GM12878 (cell line): ENCODE measurements at regions not wholly inside any gene's neighbourhood (a gene's known extent, or its start where the extent isn't known, plus 50 kb on each side); places are given as distances from the start of the nearest gene placed in this dataset.
"Not testable (repeated sequence)": the region's sequence is repeated elsewhere in the genome, so short reads cannot be mapped to it uniquely, and the experiment has no call there.

ENCODE experiments used
- ATAC-seq: fragments of 200-7000 bp; cut with Tn5 transposase; 3 replicates; pipeline ENCODE4 v1.9.1; 2020; ENCODE audit warnings: mild to moderate bottlenecking, moderate library complexity
- BruUV-seq: library from RNA; stranded (reverse); fragments of 400-500 nt; replicated peaks from 2 replicates; lab custom pipeline; 2021; lab: Mats Ljungman, UMichigan
- CTCF ChIA-PET: fragments of 300-600 bp; sonication (Branson Sonifier 250); formaldehyde crosslinking; extraction: SDS; loops from one replicate; lab custom pipeline; 2021; ENCODE audit warnings: inconsistent platforms; lab: Yijun Ruan, JAX
- POLR2A ChIA-PET: fragments of 350-600 bp; formaldehyde crosslinking; extraction: SDS; loops from one replicate; lab custom pipeline; 2021; ENCODE audit warnings: inconsistent platforms; lab: Charles Lee
- RAD21 ChIA-PET: fragments of 300-600 bp; sonication (Branson Sonifier 250); formaldehyde crosslinking; loops from one replicate; lab custom pipeline; 2023; ENCODE audit warnings: antibody characterized with exemption; ENCODE audit not compliant: unreplicated experiment; lab: Charles Lee
- SMC1A ChIA-PET: fragments of 300-600 bp; sonication (Branson Sonifier 250); formaldehyde crosslinking; loops from one replicate; lab custom pipeline; 2023; ENCODE audit not compliant: unreplicated experiment, uncharacterized antibody; lab: Charles Lee
- DNase-seq: peaks from one replicate; pipeline ENCODE4 v3.0.0-alpha.2; 2011; ENCODE audit warnings: low read depth, low spot score
- FAIRE-seq: peaks from 3 replicates; lab custom pipeline; 2011; peaks lifted over from hg19 to GRCh38; lab: Jason Lieb, UNC
- H2AFZ ChIP-seq: 2 replicates; pipeline ENCODE4 v1.6.0; 2011; ENCODE audit warnings: low read depth, low read length, control low read depth; ENCODE audit not compliant: control insufficient read depth
- H3K27ac ChIP-seq: 2 replicates; pipeline ENCODE4 v1.5.1; 2011; ENCODE audit warnings: control low read depth; ENCODE audit not compliant: control insufficient read depth, insufficient read depth
- H3K27me3 ChIP-seq, 2 experiments: replicated peaks in 1 of 2; 2 replicates each; pipeline versions ENCODE4 v1.6.0 to v1.6.1; 2011; ENCODE audit warnings: low read length in 1 of 2; ENCODE audit not compliant: control insufficient read depth in 2 of 2, insufficient read depth in 2 of 2
- H3K36me3 ChIP-seq, 2 experiments: 2 replicates each; pipeline ENCODE4 v1.5.1; 2011; ENCODE audit warnings: low read length in 1 of 2; ENCODE audit not compliant: control insufficient read depth in 2 of 2, insufficient read depth in 2 of 2
- H3K4me1 ChIP-seq: 2 replicates; pipeline ENCODE4 v1.6.1; 2011; ENCODE audit warnings: mild to moderate bottlenecking, low read length, moderate library complexity, mixed read lengths; ENCODE audit not compliant: control insufficient read depth, insufficient read depth
- H3K4me2 ChIP-seq: 2 replicates; pipeline ENCODE4 v1.6.0; 2011; ENCODE audit warnings: control low read depth; ENCODE audit not compliant: control insufficient read depth, insufficient read depth
- H3K4me3 ChIP-seq: fragments of 200-600 bp; sonication (generic); 2 replicates; pipeline ENCODE4 v1.5.1; 2016
- H3K79me2 ChIP-seq: 2 replicates; pipeline ENCODE4 v1.6.0; 2011; ENCODE audit warnings: low read length; ENCODE audit not compliant: control insufficient read depth, insufficient read depth
- H3K9ac ChIP-seq: 2 replicates; pipeline ENCODE4 v1.8.0; 2011; ENCODE audit warnings: low read length, control low read depth, mixed read lengths; ENCODE audit not compliant: control insufficient read depth, insufficient read depth
- H3K9me3 ChIP-seq: replicated peaks from 3 replicates; pipeline ENCODE4 v1.5.1; 2011; ENCODE audit warnings: mild to moderate bottlenecking, low read length; ENCODE audit not compliant: control insufficient read depth, insufficient read depth
- H4K20me1 ChIP-seq: 2 replicates; pipeline ENCODE4 v1.6.0; 2011; ENCODE audit not compliant: control insufficient read depth, insufficient read depth
- BRCA1 ChIP-seq: IDR thresholded peaks from 2 replicates; pipeline ENCODE4 v1.6.1; 2011; ENCODE audit warnings: low read depth, low read length, improper control_type of control experiment
- CHD4 ChIP-seq: fragments of 200-600 bp; sonication (generic); IDR thresholded peaks from 2 replicates; pipeline ENCODE4 v1.6.1; 2016; ENCODE audit warnings: mild to moderate bottlenecking
- EGR1 ChIP-seq, 2 experiments: IDR thresholded peaks; 1 replicate in 1 of 2; 2 replicates in 1 of 2; pipeline ENCODE4 v1.6.1; 2011 to 2012; ENCODE audit warnings: low read depth in 2 of 2, low read length in 2 of 2, borderline replicate concordance in 1 of 2, mild to moderate bottlenecking in 1 of 2, moderate library complexity in 1 of 2
- FOXK2 ChIP-seq: fragments of 450-650 bp; IDR thresholded peaks from 2 replicates; pipeline ENCODE4 v1.6.1; 2017; ENCODE audit warnings: mild to moderate bottlenecking, moderate library complexity
- NBN ChIP-seq: fragments of 450-650 bp; IDR thresholded peaks from 2 replicates; pipeline ENCODE4 v1.6.1; 2016
- TCF3 ChIP-seq: IDR thresholded peaks from 2 replicates; pipeline ENCODE4 v1.6.1; 2012; ENCODE audit warnings: low read depth, mild to moderate bottlenecking, low read length, borderline replicate concordance; ENCODE audit not compliant: insufficient read depth
- ZNF384 ChIP-seq: IDR thresholded peaks from 2 replicates; pipeline ENCODE4 v1.6.1; 2012; ENCODE audit warnings: low read depth, mild to moderate bottlenecking, low read length, improper control_type of control experiment, borderline replicate concordance
- ZSCAN29 ChIP-seq: fragments of 450-650 bp; IDR thresholded peaks from 2 replicates; pipeline ENCODE4 v1.6.1; 2017; ENCODE audit warnings: mild to moderate bottlenecking, moderate library complexity
- WGBS: methylation state at CpG from one replicate; pipeline ENCODE4 v1.1.6; 2016; ENCODE audit warnings: low lambda C conversion rate; ENCODE audit not compliant: insufficient replicate concordance, insufficient coverage; ENCODE audit errors: missing lambda C conversion rate; 5-methylcytosine and 5-hydroxymethylcytosine counted together
- in situ Hi-C: fragments of 300-500 bp; cut with MboI; formaldehyde crosslinking; loops from 9 replicates; pipeline ENCODE4 v1.14.3; 2018; ENCODE audit warnings: mixed read lengths
- intact Hi-C: fragments of 100-400 bp; cut with micrococcal nuclease; formaldehyde crosslinking; loops from one replicate; pipeline ENCODE4 v1.14.2; 2022; ENCODE audit not compliant: unreplicated experiment
- TF ChIP-seq, protein P1 (sequence below), 3 experiments: IDR thresholded peaks in 2 of 3; conservative IDR thresholded peaks in 1 of 3; 2 replicates each; pipeline ENCODE4 v1.5.1; 2011; ENCODE audit warnings: low read depth in 3 of 3, low read length in 3 of 3, mild to moderate bottlenecking in 3 of 3, control low read depth in 2 of 3, moderate library complexity in 2 of 3, inconsistent platforms in 1 of 3, mixed read lengths in 1 of 3; ENCODE audit not compliant: control insufficient read depth in 2 of 3, insufficient read depth in 1 of 3; ENCODE audit errors: extremely low read depth in 1 of 3
- TF ChIP-seq, protein P2 (sequence below): fragments of 450-650 bp; IDR thresholded peaks from 2 replicates; pipeline ENCODE4 v1.6.1; 2017; ENCODE audit warnings: mild to moderate bottlenecking

DNA sequence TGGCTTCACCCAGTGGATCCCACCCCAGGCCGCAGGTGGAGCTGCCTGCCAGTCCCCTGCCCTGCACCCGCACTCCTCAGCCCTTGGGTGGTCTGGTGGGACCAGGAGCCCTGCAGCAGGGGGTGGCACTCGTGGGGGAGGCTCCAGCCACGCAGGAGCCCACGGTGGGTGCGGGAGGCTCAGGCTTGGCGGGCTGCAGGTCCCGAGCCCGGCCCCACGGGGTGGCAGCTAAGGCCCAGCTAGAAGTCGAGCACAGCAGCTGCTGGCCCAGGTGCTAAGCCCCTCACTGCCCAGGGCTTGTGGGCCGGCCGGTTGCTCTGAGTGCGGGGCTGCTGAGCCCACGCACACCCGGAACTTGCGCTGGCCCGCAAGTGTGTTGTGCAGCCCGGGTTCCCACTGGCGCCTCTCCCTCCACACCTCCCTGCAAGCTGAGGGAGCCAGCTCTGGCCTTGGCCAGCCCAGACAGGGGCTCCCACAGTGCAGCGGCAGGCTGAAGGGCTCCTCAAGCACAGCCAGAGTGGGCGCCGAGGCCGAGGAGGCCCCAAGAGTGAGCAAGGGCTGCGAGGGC is 222.6 kb upstream of the LUZP2 start:
- H3K9me3 ChIP-seq, H3K4me3 ChIP-seq, intact Hi-C loops, H3K27ac ChIP-seq, FAIRE-seq, H3K36me3 ChIP-seq, H3K79me2 ChIP-seq, H3K4me1 ChIP-seq, ATAC-seq, in situ Hi-C loops, H4K20me1 ChIP-seq, BruUV-seq, H2AFZ ChIP-seq, CTCF ChIA-PET, POLR2A ChIA-PET, RAD21 ChIA-PET, DNase-seq, H3K27me3 ChIP-seq, H3K4me2 ChIP-seq, H3K9ac ChIP-seq: not testable (repeated sequence)
- SMC1A ChIA-PET: interaction anchor here (0.7 kb wide), 1 partner anchor 11 kb away, joined by 3 read pairs; no protein-coding TSS in a partner anchor
- 33% methylated on average over 18 of the region's 25 CpGs for WGBS

DNA sequence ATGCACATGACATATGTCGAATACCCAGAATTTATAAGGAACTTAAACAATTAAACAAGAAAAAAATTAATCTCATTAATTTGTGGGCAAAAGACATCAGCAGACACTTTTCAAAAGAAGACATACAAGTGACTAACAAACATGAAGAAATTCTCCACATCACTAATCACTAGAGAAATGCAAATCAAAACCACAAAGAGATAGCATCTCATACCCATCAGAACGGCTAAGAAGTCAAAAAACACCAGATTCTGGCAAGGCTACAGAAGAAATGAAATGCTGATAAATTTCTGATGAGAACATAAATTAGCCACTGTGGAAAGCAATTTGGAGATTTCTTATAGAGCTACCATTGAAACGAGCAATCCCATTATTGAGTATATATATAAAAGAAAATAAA is 210.6 kb upstream of the LUZP2 start:
- in situ Hi-C loops: no loop called here
- BruUV-seq: no TSS peak
- TF ChIP-seq, protein P1, sequence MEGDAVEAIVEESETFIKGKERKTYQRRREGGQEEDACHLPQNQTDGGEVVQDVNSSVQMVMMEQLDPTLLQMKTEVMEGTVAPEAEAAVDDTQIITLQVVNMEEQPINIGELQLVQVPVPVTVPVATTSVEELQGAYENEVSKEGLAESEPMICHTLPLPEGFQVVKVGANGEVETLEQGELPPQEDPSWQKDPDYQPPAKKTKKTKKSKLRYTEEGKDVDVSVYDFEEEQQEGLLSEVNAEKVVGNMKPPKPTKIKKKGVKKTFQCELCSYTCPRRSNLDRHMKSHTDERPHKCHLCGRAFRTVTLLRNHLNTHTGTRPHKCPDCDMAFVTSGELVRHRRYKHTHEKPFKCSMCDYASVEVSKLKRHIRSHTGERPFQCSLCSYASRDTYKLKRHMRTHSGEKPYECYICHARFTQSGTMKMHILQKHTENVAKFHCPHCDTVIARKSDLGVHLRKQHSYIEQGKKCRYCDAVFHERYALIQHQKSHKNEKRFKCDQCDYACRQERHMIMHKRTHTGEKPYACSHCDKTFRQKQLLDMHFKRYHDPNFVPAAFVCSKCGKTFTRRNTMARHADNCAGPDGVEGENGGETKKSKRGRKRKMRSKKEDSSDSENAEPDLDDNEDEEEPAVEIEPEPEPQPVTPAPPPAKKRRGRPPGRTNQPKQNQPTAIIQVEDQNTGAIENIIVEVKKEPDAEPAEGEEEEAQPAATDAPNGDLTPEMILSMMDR (IDR thresholded peaks at IDR 0.05 in 2 of 3, conservative IDR thresholded peaks at IDR 0.05 in 1 of 3; ENCODE audit: control insufficient read depth in 2 of 3, extremely low read depth in 1 of 3, insufficient read depth in 1 of 3, low read depth in 3 of 3, low read length in 3 of 3): no peak
- TF ChIP-seq NBN: no peak
- no peak for TF ChIP-seq ZNF384
- no peak for TF ChIP-seq EGR1 (IDR thresholded peaks at IDR 0.05; ENCODE audit: borderline replicate concordance in 1 of 2, low read depth in 2 of 2, low read length in 2 of 2)
- TF ChIP-seq, protein P2, sequence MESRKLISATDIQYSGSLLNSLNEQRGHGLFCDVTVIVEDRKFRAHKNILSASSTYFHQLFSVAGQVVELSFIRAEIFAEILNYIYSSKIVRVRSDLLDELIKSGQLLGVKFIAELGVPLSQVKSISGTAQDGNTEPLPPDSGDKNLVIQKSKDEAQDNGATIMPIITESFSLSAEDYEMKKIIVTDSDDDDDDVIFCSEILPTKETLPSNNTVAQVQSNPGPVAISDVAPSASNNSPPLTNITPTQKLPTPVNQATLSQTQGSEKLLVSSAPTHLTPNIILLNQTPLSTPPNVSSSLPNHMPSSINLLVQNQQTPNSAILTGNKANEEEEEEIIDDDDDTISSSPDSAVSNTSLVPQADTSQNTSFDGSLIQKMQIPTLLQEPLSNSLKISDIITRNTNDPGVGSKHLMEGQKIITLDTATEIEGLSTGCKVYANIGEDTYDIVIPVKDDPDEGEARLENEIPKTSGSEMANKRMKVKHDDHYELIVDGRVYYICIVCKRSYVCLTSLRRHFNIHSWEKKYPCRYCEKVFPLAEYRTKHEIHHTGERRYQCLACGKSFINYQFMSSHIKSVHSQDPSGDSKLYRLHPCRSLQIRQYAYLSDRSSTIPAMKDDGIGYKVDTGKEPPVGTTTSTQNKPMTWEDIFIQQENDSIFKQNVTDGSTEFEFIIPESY: no peak
- no peak for TF ChIP-seq FOXK2
- no peak for TF ChIP-seq CHD4
- TF ChIP-seq BRCA1: no peak
- TF ChIP-seq TCF3: no peak
- TF ChIP-seq ZSCAN29: no peak

More for the DNA sequence above, 210.6 kb upstream of the LUZP2 start:
- RAD21 ChIA-PET: no interaction called here
- intact Hi-C loops: no loop called here
- H3K9me3 ChIP-seq: no peaks in the 10 kb centered on the region
- no peaks in the 10 kb centered on the region for H3K27me3 ChIP-seq
- no peak for FAIRE-seq
- SMC1A ChIA-PET: interaction anchor here (0.5 to 1.2 kb wide), 4 partner anchors 9 to 1882 kb away, joined by 3 to 4 read pairs (median 3); no protein-coding TSS in a partner anchor
- no peak for DNase-seq
- no peak overlapping the region for H3K4me2 ChIP-seq
- H3K4me3 ChIP-seq: no peak overlapping the region
- CTCF ChIA-PET: interaction anchor here (0.6 kb wide), 1 partner anchor 640 kb away, joined by 6 read pairs; no protein-coding TSS in a partner anchor
- H4K20me1 ChIP-seq: no peaks in the 10 kb centered on the region
- H3K79me2 ChIP-seq: no peaks in the 10 kb centered on the region
- no peak overlapping the region for H2AFZ ChIP-seq
- no peaks in the 10 kb centered on the region for H3K36me3 ChIP-seq
- H3K9ac ChIP-seq: no peak overlapping the region
- WGBS: 0% methylated on average over 3 of the region's 3 CpGs
- ATAC-seq: no peak
- no peaks in the 10 kb centered on the region for H3K4me1 ChIP-seq
- no peak overlapping the region for H3K27ac ChIP-seq
- POLR2A ChIA-PET: no interaction called here
